Neural crest cell (in vitro differentiated cells): ENCODE measurements at regions not wholly inside any gene's neighbourhood (a gene's known extent, or its start where the extent isn't known, plus 50 kb on each side); places are given as distances from the start of the nearest gene placed in this dataset.

Experiments
- DNase-seq: peaks from one replicate; pipeline ENCODE4 v3.0.0; 2021; ENCODE audit warnings: low read depth, mixed read lengths, low spot score
- H3K27ac Mint-ChIP-seq: one replicate; pipeline ENCODE4 v1.8.0; 2021; ENCODE audit warnings: mild to moderate bottlenecking, mixed read lengths; ENCODE audit not compliant: unreplicated experiment
- H3K27me3 Mint-ChIP-seq: 2 replicates; pipeline ENCODE4 v1.8.0; 2021; ENCODE audit warnings: low read depth, mild to moderate bottlenecking, mixed read lengths
- H3K36me3 Mint-ChIP-seq: 2 replicates; pipeline ENCODE4 v1.8.0; 2021; ENCODE audit warnings: low read depth, mild to moderate bottlenecking, mixed read lengths
- H3K4me1 Mint-ChIP-seq: 2 replicates; pipeline ENCODE4 v1.8.0; 2021; ENCODE audit warnings: mixed read lengths
- H3K4me3 Mint-ChIP-seq: one replicate; pipeline ENCODE4 v1.8.0; 2021; ENCODE audit warnings: mild to moderate bottlenecking, mixed read lengths
- H3K9me3 Mint-ChIP-seq: 2 replicates; pipeline ENCODE4 v1.8.0; 2021; ENCODE audit warnings: mixed read lengths
- CTCF ChIP-seq: fragments of 200-600 bp; sonication (generic); conservative IDR thresholded peaks from 2 replicates; pipeline ENCODE4 v1.5.0; 2021; ENCODE audit warnings: antibody characterized with exemption, mild to moderate bottlenecking

DNA sequence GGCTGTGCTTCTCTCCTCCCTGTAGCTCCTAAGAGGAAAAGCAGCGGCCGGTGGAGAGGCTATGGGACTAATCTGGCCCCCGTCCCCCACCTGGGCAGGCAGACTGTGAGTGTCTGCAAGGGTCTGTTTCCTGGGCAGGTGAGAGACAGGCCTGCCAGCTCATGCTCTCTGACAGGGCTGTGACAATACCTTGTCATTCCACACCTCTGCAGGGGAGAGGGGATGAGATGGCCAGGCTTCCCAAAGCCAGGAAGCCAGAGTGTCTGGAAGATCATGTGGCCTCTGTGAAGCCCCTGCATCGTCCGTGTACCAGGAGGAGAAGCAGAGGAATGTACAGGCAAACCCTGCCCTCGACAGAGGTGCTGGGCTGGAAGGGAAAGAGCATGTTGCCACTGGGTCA, 142.5 kb upstream of the GATA6 start:
- H3K4me1 Mint-ChIP-seq: peaks cover 5% of the 10 kb centered on the region
- H3K4me3 Mint-ChIP-seq: no peak overlapping the region
- no peak for DNase-seq
- no peaks in the 10 kb centered on the region for H3K9me3 Mint-ChIP-seq
- TF ChIP-seq CTCF: no peak
- no peaks in the 10 kb centered on the region for H3K36me3 Mint-ChIP-seq
- no peaks in the 10 kb centered on the region for H3K27me3 Mint-ChIP-seq
- H3K27ac Mint-ChIP-seq: no peak overlapping the region

DNA sequence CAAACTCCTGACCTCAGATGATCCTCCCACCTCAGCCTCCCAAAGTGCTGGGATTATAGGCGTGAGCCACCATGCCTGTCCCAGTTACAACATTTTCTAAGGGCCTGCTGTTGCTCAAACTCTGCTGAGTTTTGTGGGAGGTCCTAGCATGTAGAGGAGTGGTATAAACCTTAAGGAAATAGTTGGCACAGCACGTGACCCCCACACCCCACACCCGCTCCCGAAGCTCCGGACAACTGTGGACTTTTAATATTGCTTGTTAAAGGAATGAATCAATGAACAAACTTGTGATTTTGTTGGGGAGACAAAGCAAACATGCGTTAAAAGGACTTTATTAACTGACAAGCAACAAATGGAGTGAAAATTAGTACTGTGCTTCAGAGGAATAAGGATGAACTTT, 137.8 kb upstream of the GATA6 start:
- no peak overlapping the region for H3K4me3 Mint-ChIP-seq
- no peaks in the 10 kb centered on the region for H3K27me3 Mint-ChIP-seq
- no peaks in the 10 kb centered on the region for H3K9me3 Mint-ChIP-seq
- H3K27ac Mint-ChIP-seq: no peak overlapping the region
- TF ChIP-seq CTCF: no peak
- DNase-seq: no peak
- peaks cover 11% of the 10 kb centered on the region for H3K4me1 Mint-ChIP-seq
- no peaks in the 10 kb centered on the region for H3K36me3 Mint-ChIP-seq

GRCh38 chr18:22032392-22032961, 136.9 kb upstream of the GATA6 start:
- no peaks in the 10 kb centered on the region for H3K9me3 Mint-ChIP-seq
- H3K4me1 Mint-ChIP-seq: peaks cover 9% of the 10 kb centered on the region
- no peaks in the 10 kb centered on the region for H3K36me3 Mint-ChIP-seq
- no peak for DNase-seq
- TF ChIP-seq CTCF: no peak
- H3K27me3 Mint-ChIP-seq: no peaks in the 10 kb centered on the region
- no peak overlapping the region for H3K4me3 Mint-ChIP-seq
- no peak overlapping the region for H3K27ac Mint-ChIP-seq

GRCh38 chr18:22033085-22033484, 136.3 kb upstream of the GATA6 start:
- no peak for DNase-seq
- Mint-ChIP-seq H3K4me3 (no peak overlapping the region), H3K27ac (no peak overlapping the region), H3K36me3 (no peaks in the 10 kb centered on the region), H3K9me3 (no peaks in the 10 kb centered on the region), H3K27me3 (no peaks in the 10 kb centered on the region), H3K4me1 (peaks cover 9% of the 10 kb centered on the region)
- no peak for TF ChIP-seq CTCF

- DNase-seq: no peak
- no peak for TF ChIP-seq CTCF
- Mint-ChIP-seq H3K27me3 (no peaks in the 10 kb centered on the region), H3K4me1 (peaks cover 9% of the 10 kb centered on the region), H3K4me3 (no peak overlapping the region), H3K27ac (no peak overlapping the region), H3K9me3 (no peaks in the 10 kb centered on the region), H3K36me3 (no peaks in the 10 kb centered on the region)
These were observed 135.1 kb upstream of the GATA6 start for GRCh38 chr18:22034276-22034675.

DNA sequence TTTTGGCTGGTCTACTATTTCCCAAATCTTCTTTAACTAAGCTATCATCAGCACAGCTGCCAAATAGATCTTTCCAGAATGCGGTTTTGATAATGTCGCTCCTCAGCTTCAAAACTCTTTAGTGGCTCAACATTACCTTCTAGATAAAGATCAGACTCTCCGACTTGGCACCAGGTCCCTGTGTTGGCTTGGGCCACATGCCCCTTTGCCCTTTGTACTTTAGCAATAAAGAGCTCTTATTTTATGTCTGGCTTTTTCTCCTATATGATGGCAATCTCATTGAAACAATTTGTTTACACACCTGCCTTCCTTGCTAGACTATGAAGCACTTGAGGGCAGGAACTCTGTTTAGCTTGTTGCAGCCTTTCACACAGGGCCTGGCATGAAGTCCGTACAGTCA, 128.9 kb upstream of the GATA6 start:
- Mint-ChIP-seq H3K27me3 (peaks cover 3% of the 10 kb centered on the region), H3K9me3 (no peaks in the 10 kb centered on the region), H3K36me3 (no peaks in the 10 kb centered on the region), H3K4me3 (no peak overlapping the region), H3K27ac (no peak overlapping the region), H3K4me1 (no peaks in the 10 kb centered on the region)
- TF ChIP-seq CTCF: no peak
- no peak for DNase-seq
